GM19468 (cell line): ENCODE measurements at regions not wholly inside any gene's neighbourhood (a gene's known extent, or its start where the extent isn't known, plus 50 kb on each side); places are given as distances from the start of the nearest gene placed in this dataset.

Experiments used
- ATAC-seq: cut with Tn5 transposase; IDR thresholded peaks from one replicate; pipeline ENCODE4 v1.9.1; 2021; ENCODE audit warnings: mild to moderate bottlenecking, moderate library complexity, moderate number of reproducible peaks; ENCODE audit not compliant: unreplicated experiment; ENCODE audit errors: extremely low read depth

DNA sequence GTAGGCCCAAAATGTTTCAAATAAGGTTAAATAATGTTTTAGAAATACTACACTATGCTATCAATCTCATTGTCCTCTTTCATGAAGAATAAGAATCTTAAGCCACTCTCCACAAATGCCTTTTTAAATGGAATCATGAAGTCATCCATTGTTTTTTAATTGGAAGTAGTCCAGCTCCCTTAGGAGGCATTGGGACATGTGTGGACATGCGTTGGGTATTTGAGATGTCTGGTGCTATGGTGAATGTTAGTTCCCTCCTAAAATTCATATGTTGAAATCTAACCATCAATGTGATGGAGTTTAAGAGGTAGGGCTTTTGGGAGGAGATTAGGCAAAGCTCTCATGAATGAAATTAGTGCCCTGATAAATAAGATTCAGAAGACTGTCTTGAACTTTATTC is 289.0 kb downstream of the C4orf33 start:
- ATAC-seq: no peak

DNA sequence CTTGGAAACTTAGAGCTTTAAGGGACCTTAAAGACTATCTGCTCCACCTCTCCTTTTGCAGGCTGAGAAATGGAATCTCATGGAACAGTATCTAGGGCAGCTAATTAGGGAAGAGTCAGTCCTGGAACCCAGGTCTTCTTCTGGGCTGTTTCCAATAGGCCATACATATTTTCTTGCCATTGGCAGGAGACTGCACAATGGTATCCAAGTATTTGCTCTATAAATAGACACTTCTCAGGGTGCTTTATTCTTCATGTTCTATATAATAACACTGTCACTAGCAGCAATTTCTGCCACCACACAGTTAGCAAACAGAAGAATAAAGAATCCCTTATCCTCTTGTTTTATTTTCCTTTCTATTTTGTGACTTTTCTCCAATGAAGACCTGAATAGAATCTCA is 291.7 kb downstream of the C4orf33 start:
- ATAC-seq: no peak

DNA sequence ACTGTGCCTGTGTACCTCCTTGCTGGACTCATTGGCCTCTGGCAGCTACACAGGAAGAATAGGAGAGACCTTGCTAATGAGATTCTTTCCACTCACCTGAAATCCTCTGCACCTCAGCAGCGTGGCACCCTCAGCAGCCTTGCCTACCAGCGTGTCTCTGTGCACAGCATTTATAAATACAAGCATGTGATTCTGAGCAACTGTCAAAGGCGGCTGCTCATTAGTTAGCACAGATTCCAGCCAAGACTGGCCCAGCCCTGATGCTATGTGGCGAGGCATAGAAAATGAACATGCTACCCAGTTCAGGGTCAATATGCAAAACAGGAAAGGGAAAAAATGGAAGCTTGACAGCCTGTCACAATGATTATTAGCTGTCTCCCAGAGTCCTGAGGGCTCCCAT is 298.0 kb downstream of the C4orf33 start:
- ATAC-seq: no peak

DNA sequence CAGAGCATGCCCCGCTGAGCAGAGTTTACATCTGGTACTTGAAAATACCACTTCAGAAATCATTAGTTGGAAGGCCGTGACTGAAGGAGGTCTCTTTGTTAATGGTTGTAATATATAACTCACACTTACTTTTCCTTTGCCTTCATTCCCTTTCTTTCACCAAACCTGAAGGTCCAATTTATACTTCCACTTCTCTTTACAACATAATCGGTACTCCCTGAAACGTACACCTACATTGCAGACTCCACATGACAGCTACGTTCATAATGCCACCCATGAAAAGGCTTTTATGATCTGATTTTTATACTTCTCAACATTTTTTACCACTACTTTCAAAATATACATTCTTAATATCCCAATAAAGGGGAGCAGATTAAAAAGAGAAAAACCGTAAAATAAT is 298.7 kb downstream of the C4orf33 start:
- ATAC-seq: no peak

DNA sequence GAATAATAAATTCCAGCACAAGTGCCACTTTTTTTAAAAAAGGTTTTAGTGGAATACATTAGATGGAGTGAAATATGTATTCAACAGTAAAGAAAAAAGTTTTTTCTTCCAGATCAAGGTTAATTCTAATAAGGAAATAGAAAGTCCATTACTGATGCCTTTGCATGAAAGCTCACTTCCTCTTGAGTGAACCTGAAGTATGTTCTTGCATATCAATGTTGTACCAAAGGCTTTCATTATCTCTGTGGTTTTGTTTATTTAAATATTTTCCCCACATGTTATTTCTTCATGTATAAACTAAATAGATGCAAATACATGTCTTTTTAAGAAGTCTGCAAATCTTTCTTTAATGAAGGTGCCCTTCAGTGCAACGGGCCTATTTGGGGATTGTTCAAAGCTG is 307.9 kb downstream of the C4orf33 start:
- no peak for ATAC-seq

DNA sequence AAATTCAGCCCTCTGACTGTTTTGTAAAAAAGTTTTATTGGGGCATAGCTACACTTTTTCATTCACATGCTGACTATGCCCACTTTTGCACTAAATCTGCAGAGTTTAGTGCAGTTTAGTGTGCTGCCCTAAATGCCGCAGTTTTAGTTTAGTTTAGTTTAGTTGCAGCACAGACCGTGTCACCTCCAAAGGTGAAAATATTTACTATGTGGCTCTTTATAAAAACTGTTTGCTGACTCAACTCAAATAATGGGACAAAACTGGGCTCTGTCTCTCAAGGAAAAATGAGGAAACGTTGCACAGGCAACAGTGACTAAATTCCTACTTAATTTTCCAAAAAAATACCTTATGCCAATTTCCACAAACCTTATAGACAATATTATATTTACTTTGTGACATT is 314.2 kb downstream of the C4orf33 start:
- ATAC-seq: no peak

DNA sequence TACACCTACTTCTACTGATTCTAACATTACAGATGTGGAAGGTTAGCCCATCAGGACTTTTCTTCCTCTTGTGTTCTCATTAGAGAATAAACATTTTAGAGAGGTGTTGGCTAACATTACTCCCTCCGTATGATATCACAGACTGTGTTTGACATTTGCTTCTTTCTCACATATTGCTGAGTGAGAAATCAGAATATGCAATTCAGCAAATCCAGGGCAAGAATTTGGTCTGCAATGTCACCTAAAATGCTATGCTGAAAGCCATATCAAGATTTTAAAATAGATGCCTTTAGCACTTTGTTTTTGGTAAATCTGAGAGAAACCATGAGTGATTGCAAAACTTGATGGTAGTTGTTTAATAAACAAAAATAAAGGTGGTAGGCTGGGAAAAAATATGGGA is 319.1 kb downstream of the C4orf33 start:
- ATAC-seq: no peak

DNA sequence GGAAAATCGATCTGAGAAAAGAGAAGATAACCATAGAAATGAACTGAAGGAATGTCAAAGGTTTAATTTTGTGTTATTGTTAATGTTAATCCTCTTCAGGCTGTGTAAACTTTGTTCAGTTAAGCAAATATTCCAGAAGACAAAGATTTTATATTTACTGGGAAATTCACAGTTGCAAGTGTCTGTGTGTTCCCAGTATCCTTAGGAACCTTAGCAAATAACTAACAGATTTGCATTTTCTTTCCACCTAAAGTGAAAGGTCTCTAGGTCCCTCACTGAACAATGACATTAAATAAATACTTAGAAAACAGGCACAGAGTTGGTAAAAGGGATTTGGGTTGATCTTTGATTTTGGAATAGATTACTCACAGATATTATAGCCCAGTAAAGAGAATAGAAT is 324.7 kb downstream of the C4orf33 start:
- ATAC-seq: no peak

DNA sequence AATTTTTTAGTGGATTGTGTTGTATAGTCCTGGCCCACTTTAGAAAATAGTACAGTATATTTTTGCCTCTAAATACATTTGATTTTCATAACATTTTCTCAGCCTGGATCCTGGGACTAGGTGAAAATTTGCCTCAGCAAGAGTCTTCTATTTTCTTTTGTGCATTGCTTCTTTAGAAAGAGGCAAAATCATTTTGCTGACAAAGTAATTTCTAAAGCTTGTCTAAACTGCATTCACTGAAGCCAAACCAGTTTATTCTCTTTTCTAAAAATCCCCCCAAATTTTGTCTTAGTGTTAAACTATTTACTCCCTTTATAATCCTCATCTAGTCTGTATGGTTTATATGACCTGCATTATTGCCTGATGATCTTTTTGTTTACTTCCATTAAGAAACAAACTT is 326.3 kb downstream of the C4orf33 start:
- ATAC-seq: no peak

DNA sequence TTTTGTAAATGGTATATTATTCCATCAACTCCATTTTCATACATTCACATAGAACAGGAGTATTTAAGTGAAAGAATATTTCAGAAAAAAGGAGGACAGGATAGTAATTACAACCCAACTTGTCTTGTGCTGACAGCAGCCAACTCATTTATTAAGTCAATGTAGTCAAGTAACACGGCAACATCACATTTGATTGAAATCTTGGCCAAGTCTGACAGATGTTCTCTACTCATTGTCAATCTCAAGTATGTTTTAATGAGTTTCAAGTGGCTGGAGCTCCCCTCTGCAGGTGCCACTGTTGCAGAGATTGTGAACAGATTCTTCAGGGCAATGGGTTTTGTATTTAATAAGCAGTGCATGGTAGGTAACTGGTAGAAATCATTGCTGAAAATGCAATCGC is 332.5 kb downstream of the C4orf33 start:
- ATAC-seq: no peak

DNA sequence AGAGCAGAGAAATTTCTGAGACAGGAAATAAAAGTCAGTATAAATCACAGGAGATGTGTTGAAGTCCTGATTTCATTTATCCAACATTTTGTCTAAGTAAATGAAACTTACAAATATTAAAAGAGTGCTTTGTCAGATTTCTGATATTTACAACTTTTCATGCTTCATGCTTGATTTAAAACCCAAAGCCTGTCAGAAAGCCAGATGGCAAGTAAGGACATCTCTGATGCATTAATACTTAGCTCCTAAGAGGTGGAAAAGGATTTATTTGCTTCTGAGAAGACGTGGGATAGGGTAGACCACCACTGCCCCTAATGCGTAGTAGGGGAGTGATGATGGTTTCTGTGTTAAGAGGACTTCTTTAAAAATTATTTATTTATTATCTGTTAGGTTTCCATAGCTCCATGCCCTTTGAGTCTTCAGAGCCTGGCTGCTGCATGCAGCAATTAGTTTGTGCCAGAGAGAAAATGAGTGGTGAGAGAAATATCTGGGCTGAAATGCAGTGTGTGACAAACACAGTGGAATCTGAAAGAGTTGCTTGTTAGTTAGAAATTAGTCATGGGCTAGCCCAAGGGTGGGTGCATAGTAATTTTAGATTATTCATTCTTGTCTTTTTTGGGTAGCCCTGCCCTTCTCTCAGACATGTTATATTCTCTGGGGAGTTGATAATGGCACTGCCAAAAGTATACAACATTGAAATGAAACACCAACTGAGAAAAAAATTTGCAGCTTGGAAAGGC is 333.8 kb downstream of the C4orf33 start:
- no peak for ATAC-seq

DNA sequence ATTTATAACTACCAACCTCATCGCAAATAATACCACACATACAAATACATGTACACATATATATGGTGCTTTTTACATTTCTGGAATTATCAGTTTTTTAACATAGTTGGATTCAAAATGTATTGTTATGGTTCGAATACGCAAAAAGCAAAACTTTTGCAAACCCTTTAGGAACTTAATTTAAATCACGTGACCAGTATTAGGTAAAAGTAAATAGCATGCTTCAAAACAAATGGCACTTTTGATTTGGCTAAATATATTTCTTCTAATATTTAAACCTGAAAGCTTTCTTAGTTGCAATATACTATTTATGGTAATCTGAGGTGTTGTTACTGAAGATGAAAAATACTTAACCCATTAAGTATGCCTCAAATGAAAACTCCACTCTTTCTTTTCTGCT is 341.4 kb downstream of the C4orf33 start:
- no peak for ATAC-seq

DNA sequence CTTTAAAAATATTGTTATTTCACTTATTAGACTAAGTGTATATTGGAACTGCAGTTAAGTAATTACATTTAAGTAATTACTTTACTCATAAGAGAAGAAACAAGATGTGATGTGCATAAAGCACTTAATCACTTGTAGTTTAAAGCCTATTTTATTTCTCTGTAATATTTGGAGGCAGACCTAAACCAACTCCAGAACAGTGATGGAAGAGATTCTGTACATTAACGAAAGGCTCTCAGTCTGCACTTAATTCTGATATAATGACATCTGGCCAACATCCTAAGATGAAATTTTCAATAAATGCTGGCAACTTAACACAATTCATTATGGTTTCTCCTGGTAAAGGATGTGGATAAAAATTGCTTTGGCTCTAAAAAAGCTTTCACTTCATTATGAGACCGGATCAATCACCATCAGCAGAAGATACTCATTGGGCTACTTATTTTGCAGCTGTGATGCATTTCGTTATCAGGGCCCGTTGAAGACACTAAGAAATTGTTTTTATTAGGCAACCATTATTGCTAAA is 342.6 kb downstream of the C4orf33 start:
- no peak for ATAC-seq

DNA sequence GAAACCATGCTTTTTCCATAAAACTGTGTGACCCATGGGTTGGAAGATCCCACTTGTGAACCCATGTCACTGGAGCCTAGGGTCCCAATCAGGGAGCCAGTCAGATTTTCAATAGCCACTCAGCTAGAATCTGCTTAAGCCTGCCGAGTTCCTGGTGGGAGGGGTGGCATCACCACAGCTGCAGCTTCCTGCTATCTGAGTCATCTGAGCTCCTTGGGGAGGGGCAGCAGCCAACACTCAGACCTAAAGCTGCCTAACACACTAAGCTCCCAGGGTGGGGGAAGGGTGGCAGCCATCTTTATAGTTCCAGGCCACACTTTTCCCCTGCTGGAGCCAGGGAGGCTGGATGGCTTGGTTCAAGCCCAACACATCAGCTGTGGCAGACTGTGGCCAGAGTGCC is 350.1 kb downstream of the C4orf33 start:
- no peak for ATAC-seq

DNA sequence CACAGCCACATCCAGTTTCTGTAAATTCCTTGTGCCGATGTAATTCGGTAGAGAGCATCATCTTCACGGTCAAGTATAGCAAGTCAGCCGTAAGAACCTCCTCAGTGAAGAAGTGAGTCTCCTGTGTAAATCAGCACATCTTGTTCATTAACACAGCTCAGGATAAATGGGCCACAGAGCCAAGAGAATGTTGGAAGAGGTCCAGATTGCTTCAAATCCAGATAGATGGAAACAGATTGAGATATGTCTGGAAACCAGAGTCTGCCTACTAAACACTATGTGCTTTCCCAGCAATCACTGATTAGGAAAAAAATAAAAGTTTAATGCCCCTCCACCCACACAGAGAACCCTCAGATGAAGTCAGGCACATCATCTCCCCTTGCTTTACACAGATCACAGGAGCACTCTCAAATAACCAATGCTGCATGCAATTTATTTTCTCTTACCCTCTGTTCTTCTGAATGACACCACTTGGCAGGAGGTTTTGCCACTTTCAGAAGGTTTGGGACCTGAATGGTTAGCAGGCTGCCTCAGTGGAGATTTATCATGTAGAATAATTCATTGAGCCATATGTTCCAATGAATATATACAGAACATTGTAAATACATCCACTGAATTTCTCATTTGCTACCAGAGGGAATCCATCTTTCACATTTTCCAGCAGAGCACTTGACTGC is 357.7 kb downstream of the C4orf33 start:
- no peak for ATAC-seq

DNA sequence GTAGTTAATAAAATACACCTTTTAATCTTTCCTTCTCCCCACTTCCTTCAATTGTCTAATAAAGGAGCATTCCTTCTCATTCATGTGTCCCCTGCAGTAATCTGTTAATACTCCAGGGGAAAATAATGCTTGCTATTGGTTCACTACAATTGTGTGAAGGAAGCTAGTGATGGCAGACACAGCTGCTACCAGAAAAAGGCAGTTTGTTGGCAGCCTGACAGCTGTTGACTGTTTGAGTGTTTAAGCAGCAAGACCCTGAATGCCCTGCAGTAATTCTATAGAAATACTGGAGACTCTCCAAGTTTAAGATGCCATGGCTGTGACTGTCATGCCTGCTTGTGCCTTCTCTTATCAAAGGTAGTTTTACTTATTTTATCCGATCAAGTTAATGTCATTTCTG is 359.5 kb downstream of the C4orf33 start:
- ATAC-seq: no peak

DNA sequence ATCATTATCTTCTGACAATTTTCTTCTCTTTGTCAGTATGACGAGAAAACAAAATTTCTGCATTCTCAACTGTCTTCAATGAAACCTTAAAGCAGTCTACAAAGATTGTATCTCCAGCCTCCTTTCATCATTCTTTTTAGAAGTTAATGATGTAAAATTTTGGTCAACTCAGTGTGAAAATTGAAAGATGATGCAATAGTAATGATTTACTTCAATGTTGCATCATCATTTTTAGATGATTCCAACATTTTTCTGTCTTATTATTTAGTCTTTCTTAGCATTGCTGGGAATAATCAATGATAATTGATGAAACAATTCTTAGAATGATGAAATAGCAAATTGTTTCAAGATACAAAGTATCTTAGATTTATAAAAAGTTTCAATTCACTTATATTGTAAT is 372.7 kb downstream of the C4orf33 start:
- ATAC-seq: no peak

DNA sequence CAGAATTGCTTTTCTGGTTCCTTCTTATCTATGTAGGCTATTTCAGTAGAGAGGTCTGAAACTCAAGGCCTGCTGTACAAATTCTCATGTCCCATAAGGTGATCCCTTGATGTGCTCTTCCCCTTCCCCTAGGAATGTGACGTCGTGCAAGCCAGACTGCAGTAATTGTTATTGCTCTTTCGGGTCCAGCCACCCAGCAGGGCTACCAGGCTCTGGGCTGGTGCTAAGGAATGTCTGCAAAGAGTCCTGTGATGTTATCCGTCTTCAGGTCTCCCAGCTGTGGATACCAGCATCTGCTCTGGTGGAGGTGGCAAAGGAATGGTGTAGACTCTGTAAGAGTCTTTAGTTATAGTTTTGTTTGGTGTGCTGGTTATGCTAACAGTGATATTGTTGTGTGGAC is 378.7 kb downstream of the C4orf33 start:
- no peak for ATAC-seq

DNA sequence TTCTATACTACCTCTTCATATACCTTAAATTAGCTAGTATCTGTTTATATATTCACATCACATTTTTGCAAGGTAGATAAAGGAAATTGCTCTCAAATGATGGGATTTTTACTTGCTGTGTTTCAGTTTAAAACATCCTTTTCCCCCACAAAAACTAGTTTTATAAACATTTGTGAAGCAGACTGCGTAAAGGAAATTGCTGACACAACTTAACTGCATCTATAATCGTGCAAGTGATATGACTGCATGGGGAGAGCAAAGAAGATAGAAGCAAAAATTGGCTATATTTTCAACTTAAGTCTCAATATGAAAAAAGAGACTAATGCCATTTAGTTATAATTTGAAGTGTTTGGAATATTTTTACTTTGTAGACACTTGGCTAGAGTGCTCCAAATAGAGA is 385.2 kb downstream of the C4orf33 start:
- ATAC-seq: no peak

DNA sequence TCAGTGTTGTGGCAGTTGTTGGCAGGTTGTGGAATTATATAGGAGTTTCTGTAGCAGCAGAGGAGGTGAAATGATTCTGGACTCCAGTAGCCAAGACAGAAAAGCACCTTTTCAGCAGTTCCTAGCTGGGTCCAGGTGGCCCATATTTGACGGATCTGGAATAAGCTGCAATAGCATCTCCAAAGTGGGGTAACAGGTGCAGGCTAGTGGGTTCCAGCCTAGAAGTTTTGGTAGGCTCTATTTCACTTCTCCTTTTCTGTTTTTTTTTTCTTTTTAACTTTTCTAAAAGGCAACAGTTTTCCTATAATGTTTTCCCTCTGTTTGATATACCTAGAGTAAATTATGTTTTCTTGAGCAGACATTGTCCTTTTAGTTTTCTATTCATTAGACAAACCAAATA is 392.5 kb downstream of the C4orf33 start:
- no peak for ATAC-seq

DNA sequence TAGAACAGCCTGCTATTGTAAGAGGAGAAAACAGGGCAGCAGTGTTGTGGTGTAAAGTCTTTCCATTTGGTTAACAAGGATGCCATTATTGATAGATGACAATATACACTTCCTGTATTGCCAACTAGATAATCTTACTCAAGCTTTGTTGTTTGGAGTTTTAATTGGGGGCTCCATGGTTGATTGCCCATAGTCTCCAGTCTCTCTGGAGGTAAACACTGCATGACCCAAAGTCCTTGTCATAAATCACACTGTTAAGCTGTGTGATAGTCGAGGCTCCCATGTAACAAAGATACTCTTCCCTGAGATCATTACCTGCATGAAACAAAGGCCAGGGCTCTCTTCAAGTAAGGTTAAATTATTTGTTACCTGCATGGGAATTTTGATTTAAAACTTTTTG is 394.6 kb downstream of the C4orf33 start:
- no peak for ATAC-seq

DNA sequence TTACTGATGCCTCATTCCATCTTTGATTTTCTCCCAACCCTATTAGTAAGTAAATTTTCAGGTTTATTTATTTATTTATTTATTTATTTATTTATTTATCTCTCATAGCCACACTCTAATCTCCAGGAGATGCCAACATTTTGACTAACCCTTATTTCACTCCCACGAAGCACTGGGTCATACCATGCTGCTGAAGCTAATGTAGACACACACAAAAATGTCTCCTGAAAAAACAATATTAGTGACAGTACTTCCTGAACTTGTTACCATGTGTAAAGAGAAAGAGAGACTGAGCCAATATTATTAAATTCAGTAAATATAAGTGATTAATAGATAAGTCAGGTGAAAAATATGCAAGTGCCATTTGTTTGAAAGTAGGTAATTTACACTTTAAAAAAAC is 402.7 kb downstream of the C4orf33 start:
- no peak for ATAC-seq
